ENCODE measurements at regions not wholly inside any gene's neighbourhood (a gene's known extent, or its start where the extent isn't known, plus 50 kb on each side); places are given as distances from the start of the nearest gene placed in this dataset.

DNA sequence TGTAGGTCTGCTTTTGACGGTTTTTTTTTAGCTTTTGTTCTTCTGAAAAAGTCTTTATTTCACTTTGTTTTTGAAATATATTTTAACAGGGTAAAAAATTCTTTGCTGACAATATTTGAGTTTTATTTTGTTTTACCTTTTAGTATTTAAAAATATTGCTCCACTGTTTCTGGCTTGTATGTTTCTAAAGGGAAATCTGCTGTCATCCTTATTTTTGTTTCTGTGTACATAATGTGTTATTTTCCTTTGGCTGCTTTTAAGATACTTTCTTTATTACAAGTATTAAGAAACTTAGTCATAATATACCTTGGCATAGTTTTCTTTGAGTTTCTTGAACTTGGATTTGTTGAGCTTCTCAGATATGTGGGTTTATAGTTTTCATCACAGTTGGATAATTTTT lies 88.6 kb upstream of the SPACA1 start:
- Histone ChIP-seq H3K4me1 (ENCODE audit: control insufficient read depth, insufficient read depth, low read length, poor library complexity, severe bottlenecking) (no peaks in the 10 kb centered on the region), H3K36me3 (ENCODE audit: control insufficient read depth, insufficient read depth, low read length) (no peaks in the 10 kb centered on the region), H3K4me3 (ENCODE audit: extremely low read depth, insufficient read depth, low read length, poor library complexity, severe bottlenecking) (no peak overlapping the region), H3K27ac (ENCODE audit: low read depth, low read length, severe bottlenecking) (no peak overlapping the region), H3K9me3 (ENCODE audit: control insufficient read depth, low read length) (no peaks in the 10 kb centered on the region)
- no CpG with 5 or more reads among the region's 1 CpG for WGBS, 2 experiments (ENCODE audit: insufficient coverage in 2 of 2)

- no peak overlapping the region for H3K27ac ChIP-seq (ENCODE audit: low read depth, low read length, severe bottlenecking)
- H3K36me3 ChIP-seq (ENCODE audit: control insufficient read depth, insufficient read depth, low read length): no peaks in the 10 kb centered on the region
- 100% methylated on average over 2 of the region's 2 CpGs; no CpG with 5 or more reads in 1 of the 2 experiments for whole genome bisulfite sequencing, 2 experiments (ENCODE audit: insufficient coverage in 2 of 2)
- H3K4me3 ChIP-seq (ENCODE audit: extremely low read depth, insufficient read depth, low read length, poor library complexity, severe bottlenecking): no peak overlapping the region
- no peaks in the 10 kb centered on the region for H3K9me3 ChIP-seq (ENCODE audit: control insufficient read depth, low read length)
- H3K4me1 ChIP-seq (ENCODE audit: control insufficient read depth, insufficient read depth, low read length, poor library complexity, severe bottlenecking): no peaks in the 10 kb centered on the region
These were observed 95.9 kb upstream of the SPACA1 start for GRCh38 chr6:87951751-87952150.

- 80 to 89% methylated on average over 1 to 3 of the region's 4 CpGs for WGBS, 2 experiments (ENCODE audit: insufficient coverage in 2 of 2)
- no peak overlapping the region for H3K27ac ChIP-seq (ENCODE audit: low read depth, low read length, severe bottlenecking)
- H3K9me3 ChIP-seq (ENCODE audit: control insufficient read depth, low read length): no peaks in the 10 kb centered on the region
- H3K4me1 ChIP-seq (ENCODE audit: control insufficient read depth, insufficient read depth, low read length, poor library complexity, severe bottlenecking): peaks cover 6% of the 10 kb centered on the region
- no peak overlapping the region for H3K4me3 ChIP-seq (ENCODE audit: extremely low read depth, insufficient read depth, low read length, poor library complexity, severe bottlenecking)
- no peaks in the 10 kb centered on the region for H3K36me3 ChIP-seq (ENCODE audit: control insufficient read depth, insufficient read depth, low read length)
These were observed 97.0 kb upstream of the SPACA1 start for GRCh38 chr6:87950614-87951013.

DNA sequence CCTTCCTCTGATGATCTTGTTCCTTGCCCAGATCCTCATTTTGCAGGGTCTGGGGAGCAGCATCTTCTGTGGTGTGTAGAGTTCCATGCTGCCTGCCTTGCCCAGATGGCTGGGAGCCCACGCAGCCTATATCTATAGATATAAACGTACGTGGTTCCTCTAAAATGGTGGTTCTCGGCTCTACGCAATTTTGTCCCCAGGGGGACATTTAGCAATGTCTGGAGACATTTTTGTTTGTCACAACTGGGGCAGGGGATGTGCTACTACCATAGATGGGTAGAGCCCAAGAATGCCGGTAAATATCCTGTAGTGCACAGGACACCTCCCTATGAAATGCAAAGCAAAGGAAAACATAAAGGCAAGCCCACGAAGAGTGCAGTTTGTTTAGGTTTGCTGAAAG lies 98.4 kb upstream of the SPACA1 start:
- WGBS, 2 experiments (ENCODE audit: insufficient coverage in 2 of 2): 92 to 98% methylated on average over 5 to 7 of the region's 7 CpGs
- Histone ChIP-seq H3K27ac (ENCODE audit: low read depth, low read length, severe bottlenecking) (no peak overlapping the region), H3K4me3 (ENCODE audit: extremely low read depth, insufficient read depth, low read length, poor library complexity, severe bottlenecking) (no peak overlapping the region), H3K36me3 (ENCODE audit: control insufficient read depth, insufficient read depth, low read length) (no peaks in the 10 kb centered on the region), H3K9me3 (ENCODE audit: control insufficient read depth, low read length) (no peaks in the 10 kb centered on the region), H3K4me1 (ENCODE audit: control insufficient read depth, insufficient read depth, low read length, poor library complexity, severe bottlenecking) (peaks cover 19% of the 10 kb centered on the region)

GRCh38 chr6:87946669-87947068 lies 101.0 kb upstream of the SPACA1 start:
- H3K36me3 ChIP-seq (ENCODE audit: control insufficient read depth, insufficient read depth, low read length): no peaks in the 10 kb centered on the region
- H3K9me3 ChIP-seq (ENCODE audit: control insufficient read depth, low read length): no peaks in the 10 kb centered on the region
- H3K4me3 ChIP-seq (ENCODE audit: extremely low read depth, insufficient read depth, low read length, poor library complexity, severe bottlenecking): no peak overlapping the region
- peaks cover 29% of the 10 kb centered on the region for H3K4me1 ChIP-seq (ENCODE audit: control insufficient read depth, insufficient read depth, low read length, poor library complexity, severe bottlenecking)
- 97% methylated on average over 3 of the region's 4 CpGs; no CpG with 5 or more reads in 1 of the 2 experiments for WGBS, 2 experiments (ENCODE audit: insufficient coverage in 2 of 2)
- H3K27ac ChIP-seq (ENCODE audit: low read depth, low read length, severe bottlenecking): no peak overlapping the region

DNA sequence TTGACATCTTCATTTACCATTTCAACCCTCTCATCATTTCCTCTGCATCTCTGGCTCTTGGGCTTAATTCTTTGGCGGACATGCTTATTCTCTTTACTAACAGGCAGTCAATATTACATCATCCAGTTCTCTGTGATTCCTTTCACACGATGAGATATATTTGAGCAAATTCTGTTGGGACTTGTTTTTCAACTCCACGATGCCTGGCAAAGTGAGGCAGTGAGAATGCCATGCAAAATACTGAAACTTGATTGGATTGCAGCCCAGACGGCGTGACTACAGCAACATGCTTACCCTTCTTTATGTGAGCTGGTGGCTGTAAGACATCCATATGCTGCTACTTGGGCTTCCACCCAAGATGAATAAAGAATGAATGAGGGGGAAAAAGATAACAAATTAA lies 101.7 kb upstream of the SPACA1 start:
- Histone ChIP-seq H3K4me3 (ENCODE audit: extremely low read depth, insufficient read depth, low read length, poor library complexity, severe bottlenecking) (no peak overlapping the region), H3K27ac (ENCODE audit: low read depth, low read length, severe bottlenecking) (no peak overlapping the region), H3K4me1 (ENCODE audit: control insufficient read depth, insufficient read depth, low read length, poor library complexity, severe bottlenecking) (peaks cover 31% of the 10 kb centered on the region), H3K9me3 (ENCODE audit: control insufficient read depth, low read length) (no peaks in the 10 kb centered on the region), H3K36me3 (ENCODE audit: control insufficient read depth, insufficient read depth, low read length) (no peaks in the 10 kb centered on the region)
- WGBS, 2 experiments (ENCODE audit: insufficient coverage in 2 of 2): 89 to 90% methylated on average over 5 of the region's 5 CpGs

GRCh38 chr6:87945181-87945580 lies 102.5 kb upstream of the SPACA1 start:
- no peak overlapping the region for H3K4me3 ChIP-seq (ENCODE audit: extremely low read depth, insufficient read depth, low read length, poor library complexity, severe bottlenecking)
- peaks cover 32% of the 10 kb centered on the region for H3K4me1 ChIP-seq (ENCODE audit: control insufficient read depth, insufficient read depth, low read length, poor library complexity, severe bottlenecking)
- 67 to 87% methylated on average over 1 to 4 of the region's 6 CpGs for WGBS, 2 experiments (ENCODE audit: insufficient coverage in 2 of 2)
- H3K27ac ChIP-seq (ENCODE audit: low read depth, low read length, severe bottlenecking): peak overlapping the region; percentile 80
- H3K9me3 ChIP-seq (ENCODE audit: control insufficient read depth, low read length): no peaks in the 10 kb centered on the region
- H3K36me3 ChIP-seq (ENCODE audit: control insufficient read depth, insufficient read depth, low read length): no peaks in the 10 kb centered on the region

DNA sequence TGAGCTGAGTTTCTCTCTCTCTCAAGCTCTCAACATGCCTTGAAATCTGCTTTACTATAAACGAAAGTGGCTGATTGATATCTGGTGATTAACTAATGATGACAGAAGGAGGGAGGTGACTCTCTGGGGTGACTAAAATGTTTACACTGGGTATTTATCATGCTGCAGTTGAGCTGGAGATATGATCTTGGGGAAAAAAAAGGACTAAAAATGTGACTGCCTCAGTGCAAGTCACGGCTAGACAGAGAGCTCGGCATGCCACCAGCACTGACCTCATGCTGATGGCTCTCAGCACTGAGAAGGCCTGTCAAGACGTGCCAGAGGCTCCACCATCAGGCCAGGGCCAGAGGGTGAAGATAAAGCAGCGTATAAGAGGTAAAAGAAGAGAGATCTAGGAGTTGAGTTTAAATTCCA lies 103.1 kb upstream of the SPACA1 start:
- no peaks in the 10 kb centered on the region for H3K36me3 ChIP-seq (ENCODE audit: control insufficient read depth, insufficient read depth, low read length)
- H3K9me3 ChIP-seq (ENCODE audit: control insufficient read depth, low read length): no peaks in the 10 kb centered on the region
- H3K27ac ChIP-seq (ENCODE audit: low read depth, low read length, severe bottlenecking): peak overlapping the region; percentile 81
- H3K4me3 ChIP-seq (ENCODE audit: extremely low read depth, insufficient read depth, low read length, poor library complexity, severe bottlenecking): no peak overlapping the region
- H3K4me1 ChIP-seq (ENCODE audit: control insufficient read depth, insufficient read depth, low read length, poor library complexity, severe bottlenecking): peaks cover 32% of the 10 kb centered on the region
- WGBS, 2 experiments (ENCODE audit: insufficient coverage in 2 of 2): 35 to 36% methylated on average over 4 to 5 of the region's 5 CpGs

- Histone ChIP-seq H3K27ac (ENCODE audit: low read depth, low read length, severe bottlenecking) (no peak overlapping the region), H3K4me3 (ENCODE audit: extremely low read depth, insufficient read depth, low read length, poor library complexity, severe bottlenecking) (no peak overlapping the region), H3K9me3 (ENCODE audit: control insufficient read depth, low read length) (no peaks in the 10 kb centered on the region), H3K36me3 (ENCODE audit: control insufficient read depth, insufficient read depth, low read length) (no peaks in the 10 kb centered on the region), H3K4me1 (ENCODE audit: control insufficient read depth, insufficient read depth, low read length, poor library complexity, severe bottlenecking) (peaks cover 32% of the 10 kb centered on the region)
- 91 to 95% methylated on average over 3 of the region's 3 CpGs for WGBS, 2 experiments (ENCODE audit: insufficient coverage in 2 of 2)
These were observed 104.5 kb upstream of the SPACA1 start for GRCh38 chr6:87943191-87943590.

- Histone ChIP-seq H3K9me3 (ENCODE audit: control insufficient read depth, low read length) (no peaks in the 10 kb centered on the region), H3K4me3 (ENCODE audit: extremely low read depth, insufficient read depth, low read length, poor library complexity, severe bottlenecking) (no peak overlapping the region), H3K4me1 (ENCODE audit: control insufficient read depth, insufficient read depth, low read length, poor library complexity, severe bottlenecking) (peaks cover 32% of the 10 kb centered on the region), H3K27ac (ENCODE audit: low read depth, low read length, severe bottlenecking) (peak overlapping the region; percentile 52), H3K36me3 (ENCODE audit: control insufficient read depth, insufficient read depth, low read length) (no peaks in the 10 kb centered on the region)
- WGBS, 2 experiments (ENCODE audit: insufficient coverage in 2 of 2): 100% methylated on average over 1 of the region's 2 CpGs; no CpG with 5 or more reads in 1 of the 2 experiments
These were observed 105.9 kb upstream of the SPACA1 start for GRCh38 chr6:87941556-87942358.

DNA sequence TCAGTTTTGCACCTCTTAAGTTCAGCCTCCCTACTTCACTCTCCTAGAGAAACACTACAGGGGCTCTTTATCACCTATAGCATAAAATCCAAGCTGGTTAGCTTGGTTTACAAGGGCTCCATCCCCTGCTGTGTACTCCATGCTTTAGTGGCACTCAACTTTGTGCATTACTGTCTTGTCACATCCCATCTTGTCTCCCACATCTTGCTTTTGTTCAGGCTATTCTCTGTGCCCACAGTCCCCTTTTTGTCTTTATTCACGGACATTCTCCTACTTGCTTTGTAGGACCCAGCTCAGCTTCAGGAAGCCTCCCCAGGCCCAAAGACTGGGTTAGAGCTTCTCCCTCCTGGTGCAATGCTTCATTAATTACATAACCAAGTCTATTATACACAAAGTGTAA lies 107.9 kb upstream of the SPACA1 start:
- Histone ChIP-seq H3K9me3 (ENCODE audit: control insufficient read depth, low read length) (no peaks in the 10 kb centered on the region), H3K36me3 (ENCODE audit: control insufficient read depth, insufficient read depth, low read length) (no peaks in the 10 kb centered on the region), H3K4me1 (ENCODE audit: control insufficient read depth, insufficient read depth, low read length, poor library complexity, severe bottlenecking) (peaks cover 18% of the 10 kb centered on the region), H3K4me3 (ENCODE audit: extremely low read depth, insufficient read depth, low read length, poor library complexity, severe bottlenecking) (no peak overlapping the region), H3K27ac (ENCODE audit: low read depth, low read length, severe bottlenecking) (no peak overlapping the region)
- 75 to 91% methylated on average over 1 of the region's 1 CpG for WGBS, 2 experiments (ENCODE audit: insufficient coverage in 2 of 2)

Measured in mesodermal cell (in vitro differentiated cells).